OCI-LY1 (cell line): ENCODE measurements at regions not wholly inside any gene's neighbourhood (a gene's known extent, or its start where the extent isn't known, plus 50 kb on each side); places are given as distances from the start of the nearest gene placed in this dataset.
A peak's percentile ranks its signal among the peaks of the same experiment; 100 is the strongest.

ENCODE experiments used
- H2AFZ ChIP-seq: fragments of 200-600 bp; sonication (generic), shearing (Covaris generic); 2 replicates; pipeline ENCODE4 v1.6.0; 2014; ENCODE audit warnings: antibody characterized with exemption, mild to moderate bottlenecking, low read length
- H3F3A ChIP-seq: fragments of 200-600 bp; sonication (generic), shearing (Covaris generic); 2 replicates; pipeline ENCODE4 v1.6.0; 2014; ENCODE audit warnings: mild to moderate bottlenecking, antibody characterized with exemption, low read length, moderate library complexity; ENCODE audit not compliant: insufficient read depth
- H3K27ac ChIP-seq: fragments of 200-600 bp; sonication (generic); 2 replicates; pipeline ENCODE4 v1.5.1; 2014; ENCODE audit warnings: low read length, mixed run types, mild to moderate bottlenecking, low read depth; ENCODE audit not compliant: poor library complexity, severe bottlenecking
- H3K27me3 ChIP-seq: fragments of 200-600 bp; sonication (generic); 2 replicates; pipeline ENCODE4 v1.6.0; 2014; ENCODE audit warnings: antibody characterized with exemption, mild to moderate bottlenecking, low read length, moderate library complexity; ENCODE audit not compliant: insufficient read depth
- H3K36me3 ChIP-seq: fragments of 200-600 bp; sonication (generic); 2 replicates; pipeline ENCODE4 v1.6.1; 2014; ENCODE audit warnings: mild to moderate bottlenecking, antibody characterized with exemption, low read length, moderate library complexity, mixed read lengths; ENCODE audit not compliant: insufficient read depth
- H3K4me1 ChIP-seq: fragments of 200-600 bp; sonication (generic); 2 replicates; pipeline ENCODE4 v1.5.1; 2014; ENCODE audit warnings: mild to moderate bottlenecking, low read length, moderate library complexity; ENCODE audit not compliant: insufficient read depth, severe bottlenecking
- H3K4me2 ChIP-seq: fragments of 200-600 bp; sonication (generic), shearing (Covaris generic); 2 replicates; pipeline ENCODE4 v1.6.1; 2014; ENCODE audit warnings: low read length
- H3K4me3 ChIP-seq: fragments of 200-600 bp; sonication (generic); 2 replicates; pipeline ENCODE4 v1.5.1; 2014; ENCODE audit warnings: low read length, low read depth, mild to moderate bottlenecking, mixed read lengths; ENCODE audit not compliant: poor library complexity, severe bottlenecking
- H3K79me2 ChIP-seq: fragments of 200-600 bp; shearing (Covaris generic); 2 replicates; pipeline ENCODE4 v1.6.1; 2016; ENCODE audit warnings: mixed run types, low read length, mixed read lengths; ENCODE audit not compliant: insufficient read depth
- H3K9ac ChIP-seq: fragments of 200-600 bp; sonication (generic), shearing (Covaris generic); 2 replicates; pipeline ENCODE4 v1.6.1; 2014; ENCODE audit warnings: mild to moderate bottlenecking, low read length, mixed read lengths
- H3K9me2 ChIP-seq: fragments of 200-600 bp; sonication (generic), shearing (Covaris generic); 2 replicates; pipeline ENCODE4 v1.6.1; 2014; ENCODE audit warnings: low read depth, mild to moderate bottlenecking, low read length, mixed read lengths
- H3K9me3 ChIP-seq: fragments of 200-600 bp; shearing (Covaris generic); 2 replicates; pipeline ENCODE4 v1.6.1; 2014; ENCODE audit warnings: low read length, mixed read lengths
- H4K20me1 ChIP-seq: fragments of 200-600 bp; sonication (generic), shearing (Covaris generic); 2 replicates; pipeline ENCODE4 v1.6.0; 2016; ENCODE audit warnings: mild to moderate bottlenecking, low read length; ENCODE audit not compliant: insufficient read depth
- CTCF ChIP-seq: fragments of 200-600 bp; sonication (generic), shearing (Covaris generic); IDR thresholded peaks from 2 replicates; pipeline ENCODE4 v1.5.1; 2017; ENCODE audit warnings: mild to moderate bottlenecking, antibody characterized with exemption, low read length, moderate library complexity, mixed read lengths
- EZH2 ChIP-seq: fragments of 200-600 bp; sonication (generic), shearing (Covaris generic); IDR thresholded peaks from 2 replicates; pipeline ENCODE4 v1.8.0; 2017; ENCODE audit warnings: borderline replicate concordance, mixed run types, mild to moderate bottlenecking, antibody characterized with exemption, low read length, moderate library complexity, mixed read lengths

GRCh38 chr12:92551210-92551609, 151.6 kb upstream of the PLEKHG7 start:
- Histone ChIP-seq H4K20me1 (no peaks in the 10 kb centered on the region), H3K4me1 (peaks cover 20% of the 10 kb centered on the region), H3F3A (no peaks in the 10 kb centered on the region), H3K27me3 (no peaks in the 10 kb centered on the region), H3K4me2 (no peak overlapping the region), H3K9me2 (no peaks in the 10 kb centered on the region), H3K79me2 (no peaks in the 10 kb centered on the region), H3K36me3 (no peaks in the 10 kb centered on the region), H3K4me3 (no peak overlapping the region), H3K9ac (no peak overlapping the region), H2AFZ (0 out of 2 replicates have a peak overlapping the region, but pooled peaks have one; percentile 10), H3K9me3 (no peaks in the 10 kb centered on the region), H3K27ac (no peak overlapping the region)
- TF ChIP-seq EZH2 = no peak
- TF ChIP-seq CTCF = no peak

GRCh38 chr12:92550661-92551060, 152.1 kb upstream of the PLEKHG7 start:
- TF ChIP-seq CTCF = no peak
- H3K27ac ChIP-seq = no peak overlapping the region
- H3F3A ChIP-seq = no peaks in the 10 kb centered on the region
- H3K27me3 ChIP-seq = no peaks in the 10 kb centered on the region
- no peak overlapping the region for H3K4me2 ChIP-seq
- H4K20me1 ChIP-seq = no peaks in the 10 kb centered on the region
- H3K9ac ChIP-seq = no peak overlapping the region
- H3K79me2 ChIP-seq = no peaks in the 10 kb centered on the region
- H3K4me1 ChIP-seq = peaks cover 15% of the 10 kb centered on the region
- H3K9me2 ChIP-seq = no peaks in the 10 kb centered on the region
- H3K4me3 ChIP-seq = no peak overlapping the region
- no peaks in the 10 kb centered on the region for H3K9me3 ChIP-seq
- no peaks in the 10 kb centered on the region for H3K36me3 ChIP-seq
- no peak overlapping the region for H2AFZ ChIP-seq

- Histone ChIP-seq H3K4me1 (peaks cover 14% of the 10 kb centered on the region), H2AFZ (no peak overlapping the region)
These were observed 152.5 kb upstream of the PLEKHG7 start for GRCh38 chr12:92550254-92550653.

More at GRCh38 chr12:92550254-92550653, 152.5 kb upstream of the PLEKHG7 start:
- Histone ChIP-seq H3K9me2 (no peaks in the 10 kb centered on the region), H3F3A (no peaks in the 10 kb centered on the region), H4K20me1 (no peaks in the 10 kb centered on the region), H3K27ac (no peak overlapping the region), H3K79me2 (no peaks in the 10 kb centered on the region), H3K9me3 (no peaks in the 10 kb centered on the region), H3K4me3 (no peak overlapping the region), H3K36me3 (no peaks in the 10 kb centered on the region), H3K9ac (no peak overlapping the region), H3K4me2 (no peak overlapping the region), H3K27me3 (no peaks in the 10 kb centered on the region)
- TF ChIP-seq CTCF = no peak
- no peak for TF ChIP-seq EZH2
